ENCODE measurements at regions not wholly inside any gene's neighbourhood (a gene's known extent, or its start where the extent isn't known, plus 50 kb on each side); places are given as distances from the start of the nearest gene placed in this dataset.

GRCh38 chr14:34189866-34190265 lies 239.0 kb upstream of the EGLN3 start:
- no peaks in the 10 kb centered on the region for H3K9me3 ChIP-seq (ENCODE audit: low read depth)
- H3K4me1 ChIP-seq = no peaks in the 10 kb centered on the region
- H2AFZ ChIP-seq (replicated peaks) = no peak overlapping the region
- no peak overlapping the region for H3K4me3 Mint-ChIP-seq
- no peak for DNase-seq (ENCODE audit: low spot score)
- no peaks in the 10 kb centered on the region for H3K9me3 Mint-ChIP-seq
- H3K27me3 Mint-ChIP-seq (ENCODE audit: insufficient read depth, low read depth) = no peaks in the 10 kb centered on the region
- H3K79me2 ChIP-seq (ENCODE audit: low read depth) = no peaks in the 10 kb centered on the region
- TF ChIP-seq EZH2phosphoT487 (IDR thresholded peaks at IDR 0.05) (no peak), CTCF (IDR thresholded peaks at IDR 0.05) (no peak)
- no peaks in the 10 kb centered on the region for H3K4me1 Mint-ChIP-seq
- no peaks in the 10 kb centered on the region for H3K36me3 ChIP-seq
- no peak overlapping the region for H3K9ac ChIP-seq
- no peaks in the 10 kb centered on the region for H3K27me3 ChIP-seq
- H4K20me1 ChIP-seq (ENCODE audit: low read depth) = no peaks in the 10 kb centered on the region
- H3K27ac Mint-ChIP-seq = no peak overlapping the region
- H3K4me3 ChIP-seq = no peak overlapping the region
- no peaks in the 10 kb centered on the region for H3F3A ChIP-seq (ENCODE audit: low read depth)
- no peak overlapping the region for H3K4me2 ChIP-seq
- H3K27ac ChIP-seq = no peak overlapping the region
- no peaks in the 10 kb centered on the region for H3K36me3 Mint-ChIP-seq

- H3K4me1 ChIP-seq = peaks cover 7% of the 10 kb centered on the region
- H3K79me2 ChIP-seq (ENCODE audit: low read depth) = no peaks in the 10 kb centered on the region
- TF ChIP-seq EZH2 (IDR thresholded peaks at IDR 0.05) (no peak), EZH2phosphoT487 (IDR thresholded peaks at IDR 0.05) (no peak), CTCF (IDR thresholded peaks at IDR 0.05) (no peak)
- DNase-seq (ENCODE audit: low spot score) = no peak
- peaks cover 9% of the 10 kb centered on the region for H3K4me1 Mint-ChIP-seq
- no peak overlapping the region for H3K4me3 ChIP-seq
- no peaks in the 10 kb centered on the region for H4K20me1 ChIP-seq (ENCODE audit: low read depth)
- H3F3A ChIP-seq (ENCODE audit: low read depth) = no peaks in the 10 kb centered on the region
- H3K36me3 ChIP-seq = no peaks in the 10 kb centered on the region
- no peak overlapping the region for H3K27ac ChIP-seq
- H3K9me3 Mint-ChIP-seq = no peaks in the 10 kb centered on the region
- H3K27ac Mint-ChIP-seq = no peak overlapping the region
- no peaks in the 10 kb centered on the region for H3K27me3 Mint-ChIP-seq (ENCODE audit: insufficient read depth, low read depth)
- no peak overlapping the region for H3K4me3 Mint-ChIP-seq
- no peaks in the 10 kb centered on the region for H3K9me3 ChIP-seq (ENCODE audit: low read depth)
- H2AFZ ChIP-seq (replicated peaks) = peak overlapping the region; percentile 6
- H3K4me2 ChIP-seq = no peak overlapping the region
- no peaks in the 10 kb centered on the region for H3K27me3 ChIP-seq
- no peaks in the 10 kb centered on the region for H3K36me3 Mint-ChIP-seq
- no peak overlapping the region for H3K9ac ChIP-seq
Measured at GRCh38 chr14:34187519-34188044, 236.7 kb upstream of the EGLN3 start.

GRCh38 chr14:34187061-34187460 lies 236.2 kb upstream of the EGLN3 start:
- Mint-ChIP-seq H3K4me1 (peaks cover 9% of the 10 kb centered on the region), H3K9me3 (no peaks in the 10 kb centered on the region), H3K36me3 (no peaks in the 10 kb centered on the region), H3K27ac (no peak overlapping the region), H3K27me3 (ENCODE audit: insufficient read depth, low read depth) (no peaks in the 10 kb centered on the region), H3K4me3 (no peak overlapping the region)
- Histone ChIP-seq H3K4me1 (peaks cover 7% of the 10 kb centered on the region), H4K20me1 (ENCODE audit: low read depth) (no peaks in the 10 kb centered on the region), H3K27ac (no peak overlapping the region), H2AFZ (replicated peaks) (peak overlapping the region; percentile 6), H3K27me3 (no peaks in the 10 kb centered on the region), H3K36me3 (no peaks in the 10 kb centered on the region), H3K9me3 (ENCODE audit: low read depth) (no peaks in the 10 kb centered on the region), H3K79me2 (ENCODE audit: low read depth) (no peaks in the 10 kb centered on the region), H3F3A (ENCODE audit: low read depth) (no peaks in the 10 kb centered on the region), H3K4me3 (no peak overlapping the region), H3K4me2 (no peak overlapping the region), H3K9ac (no peak overlapping the region)
- no peak for DNase-seq (ENCODE audit: low spot score)
- TF ChIP-seq CTCF (IDR thresholded peaks at IDR 0.05) = no peak
- no peak for TF ChIP-seq EZH2phosphoT487 (IDR thresholded peaks at IDR 0.05)
- TF ChIP-seq EZH2 (IDR thresholded peaks at IDR 0.05) = no peak
